ENCODE measurements at regions not wholly inside any gene's neighbourhood (a gene's known extent, or its start where the extent isn't known, plus 50 kb on each side); places are given as distances from the start of the nearest gene placed in this dataset.
A peak's percentile ranks its signal among the peaks of the same experiment; 100 is the strongest.
"Not testable (repeated sequence)": the region's sequence is repeated elsewhere in the genome, so short reads cannot be mapped to it uniquely, and the experiment has no call there.

- DNase-seq = no peak
Measured at GRCh38 chr4:81375745-81376144, 96.0 kb downstream of the RASGEF1B start.

- no peak for DNase-seq
Measured at GRCh38 chr4:81369886-81370285, 101.8 kb downstream of the RASGEF1B start.

GRCh38 chr4:81366779-81367178, 104.9 kb downstream of the RASGEF1B start:
- DNase-seq = no peak

- DNase-seq = no peak
Measured at GRCh38 chr4:81360737-81361136, 111.0 kb downstream of the RASGEF1B start.

- no peak for DNase-seq
Measured at GRCh38 chr4:81359207-81359606, 112.5 kb downstream of the RASGEF1B start.

- DNase-seq = no peak
Measured at GRCh38 chr4:81358154-81358553, 113.6 kb downstream of the RASGEF1B start.

GRCh38 chr4:81356621-81357020, 115.1 kb downstream of the RASGEF1B start:
- DNase-seq = no peak

- DNase-seq = no peak
Measured at GRCh38 chr4:81355136-81355535, 116.6 kb downstream of the RASGEF1B start.

GRCh38 chr4:81353861-81354260, 117.8 kb downstream of the RASGEF1B start:
- no peak for DNase-seq

- DNase-seq = no peak
Measured at GRCh38 chr4:81352446-81352835, 119.3 kb downstream of the RASGEF1B start.

GRCh38 chr4:81351654-81352445, 119.9 kb downstream of the RASGEF1B start:
- DNase-seq = peak in 11 of 14 donors; percentile 0 to 37 (median 16)

GRCh38 chr4:81350040-81350439, 121.7 kb downstream of the RASGEF1B start:
- no peak for DNase-seq

GRCh38 chr4:81348778-81349094, 123.0 kb downstream of the RASGEF1B start:
- DNase-seq = no peak

- no peak for DNase-seq
Measured at GRCh38 chr4:81348086-81348777, 123.5 kb downstream of the RASGEF1B start.

GRCh38 chr4:81346719-81347118, 125.0 kb downstream of the RASGEF1B start:
- DNase-seq = no peak

- DNase-seq = no peak
Measured at GRCh38 chr4:81343536-81343935, 128.2 kb downstream of the RASGEF1B start.

GRCh38 chr4:81343046-81343445, 128.0 kb upstream of the PRKG2 start:
- DNase-seq = no peak

- DNase-seq = no peak
Measured at GRCh38 chr4:81337211-81337610, 122.2 kb upstream of the PRKG2 start.

- no peak for DNase-seq
Measured at GRCh38 chr4:81335122-81335912, 120.3 kb upstream of the PRKG2 start.

- no peak for DNase-seq
Measured at GRCh38 chr4:81330018-81330417, 115.0 kb upstream of the PRKG2 start.

GRCh38 chr4:81326581-81326980, 111.6 kb upstream of the PRKG2 start:
- DNase-seq = no peak

GRCh38 chr4:81324594-81324993, 109.6 kb upstream of the PRKG2 start:
- DNase-seq = not testable (repeated sequence)

- DNase-seq = no peak
Measured at GRCh38 chr4:81319657-81320056, 104.6 kb upstream of the PRKG2 start.

Data from C1 segment of cervical spinal cord (tissue), 14 donors.